Fibroblast of skin of abdomen (primary cell): ENCODE measurements at regions not wholly inside any gene's neighbourhood (a gene's known extent, or its start where the extent isn't known, plus 50 kb on each side); places are given as distances from the start of the nearest gene placed in this dataset.
A peak's percentile ranks its signal among the peaks of the same experiment; 100 is the strongest.

Source experiments
- DNase-seq: peaks from one replicate; pipeline ENCODE4 v3.0.0-alpha.2; 2013

- DNase-seq = peak; percentile 31
These were observed 175.1 kb downstream of the PARM1 start for GRCh38 chr4:75107755-75108612.

GRCh38 chr4:75102787-75103085 lies 169.8 kb downstream of the PARM1 start:
- DNase-seq = no peak

GRCh38 chr4:75101906-75102786 lies 169.2 kb downstream of the PARM1 start:
- no peak for DNase-seq
